ENCODE measurements at regions not wholly inside any gene's neighbourhood (a gene's known extent, or its start where the extent isn't known, plus 50 kb on each side); places are given as distances from the start of the nearest gene placed in this dataset.

DNA sequence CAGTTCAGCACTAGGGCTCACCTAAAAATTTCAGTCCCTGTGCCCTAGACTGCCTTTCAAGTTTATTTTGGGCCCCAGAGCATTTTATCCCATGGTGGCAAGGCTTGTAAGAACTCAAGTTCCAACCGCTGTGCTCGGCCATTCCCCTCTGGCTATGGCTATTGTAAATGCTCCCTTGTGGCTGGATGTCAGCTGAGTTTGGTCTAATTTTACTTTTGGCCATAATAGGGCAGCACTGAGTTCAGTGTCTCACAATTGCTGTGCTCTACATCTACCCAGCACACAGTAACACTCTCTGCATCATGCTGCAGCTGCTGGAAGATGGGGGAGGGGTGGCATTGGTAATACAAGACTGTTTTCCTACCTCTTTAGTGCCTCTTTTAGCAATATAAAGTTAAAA is 210.8 kb upstream of the IRS4 start:
- Mint-ChIP-seq H3K27ac (ENCODE audit: unreplicated experiment) (no peak overlapping the region), H3K4me1 (ENCODE audit: low read depth, unreplicated experiment) (no peaks in the 10 kb centered on the region), H3K4me3 (ENCODE audit: unreplicated experiment) (no peak overlapping the region), H3K36me3 (ENCODE audit: low read depth, unreplicated experiment) (no peaks in the 10 kb centered on the region), H3K9me3 (ENCODE audit: unreplicated experiment) (no peaks in the 10 kb centered on the region), H3K27me3 (ENCODE audit: low read depth, unreplicated experiment) (no peaks in the 10 kb centered on the region)
- Histone ChIP-seq H3K27me3 (ENCODE audit: insufficient read depth, low read length) (no peaks in the 10 kb centered on the region), H3K36me3 (ENCODE audit: insufficient read depth, low read length) (no peaks in the 10 kb centered on the region), H3K79me2 (ENCODE audit: insufficient read depth, low read length) (no peaks in the 10 kb centered on the region), H3K27ac (ENCODE audit: low read depth, low read length) (no peak overlapping the region), H2AFZ (ENCODE audit: low read depth, low read length) (no peak overlapping the region), H3K4me1 (ENCODE audit: insufficient read depth, low read length) (no peaks in the 10 kb centered on the region), H3K4me3 (ENCODE audit: insufficient read depth, low read depth, low read length) (no peak overlapping the region), H3K9me3 (ENCODE audit: insufficient read depth, low read depth, low read length) (no peaks in the 10 kb centered on the region), H3K4me2 (ENCODE audit: low read length) (no peak overlapping the region), H3K9ac (ENCODE audit: low read length) (no peak overlapping the region), H4K20me1 (ENCODE audit: insufficient read depth, low read length) (no peaks in the 10 kb centered on the region)
- no peak for DNase-seq (ENCODE audit: low read depth)
- TF ChIP-seq, protein P1, sequence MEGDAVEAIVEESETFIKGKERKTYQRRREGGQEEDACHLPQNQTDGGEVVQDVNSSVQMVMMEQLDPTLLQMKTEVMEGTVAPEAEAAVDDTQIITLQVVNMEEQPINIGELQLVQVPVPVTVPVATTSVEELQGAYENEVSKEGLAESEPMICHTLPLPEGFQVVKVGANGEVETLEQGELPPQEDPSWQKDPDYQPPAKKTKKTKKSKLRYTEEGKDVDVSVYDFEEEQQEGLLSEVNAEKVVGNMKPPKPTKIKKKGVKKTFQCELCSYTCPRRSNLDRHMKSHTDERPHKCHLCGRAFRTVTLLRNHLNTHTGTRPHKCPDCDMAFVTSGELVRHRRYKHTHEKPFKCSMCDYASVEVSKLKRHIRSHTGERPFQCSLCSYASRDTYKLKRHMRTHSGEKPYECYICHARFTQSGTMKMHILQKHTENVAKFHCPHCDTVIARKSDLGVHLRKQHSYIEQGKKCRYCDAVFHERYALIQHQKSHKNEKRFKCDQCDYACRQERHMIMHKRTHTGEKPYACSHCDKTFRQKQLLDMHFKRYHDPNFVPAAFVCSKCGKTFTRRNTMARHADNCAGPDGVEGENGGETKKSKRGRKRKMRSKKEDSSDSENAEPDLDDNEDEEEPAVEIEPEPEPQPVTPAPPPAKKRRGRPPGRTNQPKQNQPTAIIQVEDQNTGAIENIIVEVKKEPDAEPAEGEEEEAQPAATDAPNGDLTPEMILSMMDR (IDR thresholded peaks at IDR 0.05; ENCODE audit: insufficient read depth, low read depth, low read length), result no peak
- no peak for TF ChIP-seq EZH2 (IDR thresholded peaks at IDR 0.05; ENCODE audit: insufficient read depth, low read length)
- FAIRE-seq, result no peak

DNA sequence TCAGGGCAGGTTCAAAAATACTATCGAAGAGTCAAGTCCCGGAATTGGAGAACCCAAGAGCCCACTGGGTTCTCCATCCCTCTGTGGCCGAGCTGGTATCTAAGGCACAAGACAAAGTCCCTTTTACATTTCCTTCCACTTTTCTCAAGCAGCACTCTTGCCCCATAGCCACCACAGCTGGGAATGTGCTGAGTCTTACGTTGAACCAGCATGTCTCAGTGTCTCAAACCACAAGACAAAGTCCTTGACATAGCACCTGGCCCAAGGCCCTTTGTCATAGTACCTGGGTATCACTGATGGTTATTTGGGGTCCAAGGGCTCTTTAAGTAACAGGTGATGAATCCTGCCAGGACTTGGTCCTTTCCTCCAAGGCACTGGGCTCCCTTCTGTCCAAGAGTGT is 210.2 kb upstream of the IRS4 start:
- H3K4me1 Mint-ChIP-seq (ENCODE audit: low read depth, unreplicated experiment), result no peaks in the 10 kb centered on the region

DNA sequence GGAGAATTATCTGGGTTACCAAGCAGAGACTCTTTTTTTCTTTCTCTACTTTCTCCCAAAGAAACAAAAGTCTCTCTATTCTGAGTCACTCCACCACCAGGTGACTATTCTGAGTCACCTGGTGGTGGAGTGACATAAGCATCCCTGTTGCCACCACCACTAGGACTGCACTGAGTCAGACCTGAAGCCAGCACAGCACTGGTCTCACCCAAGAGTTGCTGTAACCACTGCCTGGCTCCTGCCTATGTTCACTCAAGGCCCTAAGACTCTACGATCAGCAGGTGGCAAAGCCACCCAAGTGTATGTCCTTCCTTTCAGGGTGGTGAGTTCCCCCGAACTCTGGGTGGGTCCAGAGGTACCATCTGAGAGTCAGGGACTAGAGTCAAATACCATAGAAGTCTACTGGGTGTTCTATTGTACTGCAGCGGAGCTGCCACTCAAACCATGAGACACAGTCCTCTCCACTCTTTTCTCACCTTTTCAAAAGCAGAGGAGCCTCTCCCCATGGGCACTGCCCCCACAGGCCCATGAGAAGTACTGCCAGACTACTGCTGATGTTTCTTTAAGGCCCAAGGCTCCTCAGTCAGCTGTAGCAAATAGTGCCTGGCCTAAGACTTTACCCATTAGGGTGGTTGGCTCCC is 209.6 kb upstream of the IRS4 start:
- Mint-ChIP-seq H3K36me3 (ENCODE audit: low read depth, unreplicated experiment) (no peaks in the 10 kb centered on the region), H3K4me1 (ENCODE audit: low read depth, unreplicated experiment) (no peaks in the 10 kb centered on the region), H3K27ac (ENCODE audit: unreplicated experiment) (no peak overlapping the region), H3K9me3 (ENCODE audit: unreplicated experiment) (no peaks in the 10 kb centered on the region), H3K27me3 (ENCODE audit: low read depth, unreplicated experiment) (no peaks in the 10 kb centered on the region), H3K4me3 (ENCODE audit: unreplicated experiment) (no peak overlapping the region)
- H3K4me1 ChIP-seq (ENCODE audit: insufficient read depth, low read length), result no peaks in the 10 kb centered on the region
- H3K27ac ChIP-seq (ENCODE audit: low read depth, low read length), result no peak overlapping the region
- H2AFZ ChIP-seq (ENCODE audit: low read depth, low read length), result no peak overlapping the region
- no peaks in the 10 kb centered on the region for H4K20me1 ChIP-seq (ENCODE audit: insufficient read depth, low read length)
- DNase-seq (ENCODE audit: low read depth) (no peak), FAIRE-seq (no peak)
- no peak overlapping the region for H3K9ac ChIP-seq (ENCODE audit: low read length)
- no peak overlapping the region for H3K4me3 ChIP-seq (ENCODE audit: insufficient read depth, low read depth, low read length)
- H3K79me2 ChIP-seq (ENCODE audit: insufficient read depth, low read length), result no peaks in the 10 kb centered on the region
- TF ChIP-seq EZH2 (IDR thresholded peaks at IDR 0.05; ENCODE audit: insufficient read depth, low read length), result no peak
- TF ChIP-seq, protein P1 (IDR thresholded peaks at IDR 0.05; ENCODE audit: insufficient read depth, low read depth, low read length), result no peak
- no peaks in the 10 kb centered on the region for H3K9me3 ChIP-seq (ENCODE audit: insufficient read depth, low read depth, low read length)
- no peak overlapping the region for H3K4me2 ChIP-seq (ENCODE audit: low read length)
- no peaks in the 10 kb centered on the region for H3K36me3 ChIP-seq (ENCODE audit: insufficient read depth, low read length)
- no peaks in the 10 kb centered on the region for H3K27me3 ChIP-seq (ENCODE audit: insufficient read depth, low read length)

More for the DNA sequence above, 210.2 kb upstream of the IRS4 start:
- Histone ChIP-seq H2AFZ (ENCODE audit: low read depth, low read length) (no peak overlapping the region), H3K27ac (ENCODE audit: low read depth, low read length) (no peak overlapping the region), H3K9me3 (ENCODE audit: insufficient read depth, low read depth, low read length) (no peaks in the 10 kb centered on the region), H3K4me1 (ENCODE audit: insufficient read depth, low read length) (no peaks in the 10 kb centered on the region), H3K36me3 (ENCODE audit: insufficient read depth, low read length) (no peaks in the 10 kb centered on the region), H3K9ac (ENCODE audit: low read length) (no peak overlapping the region), H4K20me1 (ENCODE audit: insufficient read depth, low read length) (no peaks in the 10 kb centered on the region), H3K4me3 (ENCODE audit: insufficient read depth, low read depth, low read length) (no peak overlapping the region), H3K27me3 (ENCODE audit: insufficient read depth, low read length) (no peaks in the 10 kb centered on the region), H3K4me2 (ENCODE audit: low read length) (no peak overlapping the region), H3K79me2 (ENCODE audit: insufficient read depth, low read length) (no peaks in the 10 kb centered on the region)
- DNase-seq (ENCODE audit: low read depth), result no peak
- no peak overlapping the region for H3K27ac Mint-ChIP-seq (ENCODE audit: unreplicated experiment)
- TF ChIP-seq, protein P1 (IDR thresholded peaks at IDR 0.05; ENCODE audit: insufficient read depth, low read depth, low read length), result no peak
- TF ChIP-seq EZH2 (IDR thresholded peaks at IDR 0.05; ENCODE audit: insufficient read depth, low read length), result no peak
- no peak overlapping the region for H3K4me3 Mint-ChIP-seq (ENCODE audit: unreplicated experiment)
- no peaks in the 10 kb centered on the region for H3K27me3 Mint-ChIP-seq (ENCODE audit: low read depth, unreplicated experiment)
- H3K36me3 Mint-ChIP-seq (ENCODE audit: low read depth, unreplicated experiment), result no peaks in the 10 kb centered on the region
- no peak for FAIRE-seq
- no peaks in the 10 kb centered on the region for H3K9me3 Mint-ChIP-seq (ENCODE audit: unreplicated experiment)
